GM18519 (cell line): ENCODE measurements at regions not wholly inside any gene's neighbourhood (a gene's known extent, or its start where the extent isn't known, plus 50 kb on each side); places are given as distances from the start of the nearest gene placed in this dataset.
A peak's percentile ranks its signal among the peaks of the same experiment; 100 is the strongest.
"Not testable (repeated sequence)": the region's sequence is repeated elsewhere in the genome, so short reads cannot be mapped to it uniquely, and the experiment has no call there.

Experiments used
- ATAC-seq: cut with Tn5 transposase; IDR thresholded peaks from one replicate; pipeline ENCODE4 v1.9.1; 2021; ENCODE audit warnings: mild to moderate bottlenecking, moderate library complexity; ENCODE audit not compliant: unreplicated experiment, low FRiP score

GRCh38 chrX:22748093-22748999, 251.4 kb upstream of the DDX53 start:
- ATAC-seq, result no peak

DNA sequence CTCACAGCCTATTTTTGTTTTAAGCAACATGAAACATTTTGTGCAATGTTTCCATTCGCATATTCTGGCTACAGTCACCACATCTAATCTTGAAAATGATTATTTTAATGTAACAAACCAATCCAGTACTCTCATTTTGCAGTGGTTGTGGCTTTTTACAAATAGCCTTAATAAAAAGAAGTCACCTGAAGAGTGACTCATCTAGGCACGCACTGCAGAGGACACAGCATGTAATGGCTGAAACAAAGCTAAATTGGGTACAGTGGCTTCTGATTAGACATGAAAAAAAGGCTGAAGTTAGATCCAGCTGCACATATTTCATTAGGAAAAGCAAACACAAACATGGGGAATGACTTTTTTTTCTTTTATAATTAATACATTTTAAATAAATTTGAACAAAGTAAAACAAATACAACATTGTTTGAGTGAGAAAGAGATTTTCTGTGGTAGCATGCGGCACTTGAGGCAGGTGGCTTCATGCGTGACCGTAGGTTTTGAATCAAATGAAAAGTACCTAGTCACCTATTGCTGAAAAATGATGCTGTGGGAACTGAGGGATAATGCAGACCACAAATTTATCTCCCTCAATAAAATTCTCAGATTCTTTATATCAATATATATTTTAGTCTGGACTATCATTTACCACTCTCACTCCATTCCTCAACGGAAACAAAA, 240.8 kb upstream of the DDX53 start:
- peak; percentile 93 for ATAC-seq

- no peak for ATAC-seq
These were observed 239.2 kb upstream of the DDX53 start for GRCh38 chrX:22760513-22761057.

DNA sequence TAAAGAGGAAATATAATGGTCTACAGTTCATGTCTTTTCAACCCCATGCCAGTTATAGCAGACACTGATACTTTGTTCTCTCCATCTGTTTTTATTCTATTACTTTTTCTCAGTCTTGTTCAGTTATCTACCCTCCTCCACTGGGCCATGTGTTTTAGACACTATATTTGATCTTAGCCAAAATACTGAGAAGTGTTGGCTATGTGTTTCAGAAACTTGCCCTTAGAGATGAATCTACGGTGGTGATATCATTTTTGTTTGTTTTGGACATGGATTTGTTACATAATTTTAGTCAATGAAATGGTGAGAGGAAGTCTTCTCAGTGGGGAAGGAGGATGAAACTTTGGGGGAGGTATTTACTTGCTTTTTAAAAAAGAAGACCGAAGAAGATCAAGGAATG, 211.5 kb upstream of the DDX53 start:
- ATAC-seq, result no peak

DNA sequence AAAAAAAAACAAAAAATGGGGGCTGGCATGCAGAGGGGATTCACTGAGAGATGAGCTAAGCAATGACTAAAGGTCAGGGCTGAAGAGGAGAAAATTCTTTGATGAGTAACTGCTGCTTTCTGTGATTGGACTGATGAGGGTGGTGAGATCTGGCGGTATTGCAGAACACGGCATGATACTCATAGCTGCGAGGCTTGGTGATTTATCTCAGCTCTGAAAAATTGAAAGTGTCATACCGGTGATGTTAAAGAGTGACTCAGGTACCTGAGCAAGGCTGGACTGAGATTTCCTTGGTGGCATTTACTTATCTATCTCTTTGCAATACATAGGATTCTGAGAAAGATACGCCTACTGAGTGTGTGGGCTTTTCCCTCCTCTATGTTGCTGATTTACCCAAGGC, 204.1 kb upstream of the DDX53 start:
- ATAC-seq, result no peak

DNA sequence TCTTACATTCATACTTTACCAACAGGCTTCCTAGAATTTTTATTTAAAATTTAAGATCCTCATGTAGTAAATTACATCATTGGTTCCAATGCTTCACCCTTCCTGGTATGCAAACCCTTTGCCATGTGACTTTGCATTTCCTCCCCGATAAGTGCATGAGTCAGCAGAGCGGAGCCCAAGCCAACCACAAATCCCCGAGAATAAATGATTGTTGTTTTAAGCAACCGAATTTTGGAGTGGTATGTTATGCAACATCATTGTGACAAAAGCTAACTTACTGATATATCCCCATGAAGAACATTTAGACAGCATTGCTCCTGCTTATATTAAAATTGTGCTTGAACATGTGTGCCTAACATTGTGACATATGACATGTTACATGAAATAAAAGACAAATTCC, 199.4 kb upstream of the DDX53 start:
- ATAC-seq, result no peak

DNA sequence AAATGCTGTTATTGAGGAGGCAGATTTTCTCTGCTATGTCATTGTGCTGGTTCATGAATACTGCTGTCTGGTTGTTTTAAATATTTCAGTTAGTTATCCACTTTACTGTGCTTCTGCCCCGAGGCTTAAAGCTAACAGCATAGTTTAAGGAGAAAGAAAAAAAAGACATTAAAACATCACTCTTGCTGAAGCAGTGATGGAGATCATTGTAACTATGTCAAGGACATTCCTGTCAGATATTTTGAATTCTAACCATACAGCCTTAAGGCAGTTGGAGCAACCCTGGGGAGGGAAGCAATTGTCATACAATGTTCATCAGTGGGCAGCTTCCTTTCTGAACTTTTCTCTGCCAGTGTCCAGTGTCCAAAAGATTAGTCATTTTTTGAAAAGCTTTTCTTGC, 199.0 kb upstream of the DDX53 start:
- no peak for ATAC-seq

DNA sequence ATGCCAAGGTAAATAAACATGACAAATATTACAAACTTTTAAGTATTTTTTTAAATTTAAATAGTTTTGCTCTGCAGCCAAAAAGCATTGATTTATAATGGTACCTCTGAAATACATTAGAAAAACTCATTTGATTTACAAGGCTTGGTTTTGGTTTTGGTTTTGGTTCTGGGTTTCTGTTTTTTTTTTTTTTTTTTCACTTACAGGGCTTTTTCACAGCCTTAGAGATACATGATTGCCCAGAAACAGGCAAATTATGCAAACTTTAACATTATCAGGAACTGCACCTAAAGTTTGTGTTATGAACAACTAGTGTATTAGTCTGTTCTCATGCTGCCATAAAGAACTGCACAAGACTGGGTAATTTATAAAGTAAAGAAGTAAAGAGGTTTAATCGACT, 196.4 kb upstream of the DDX53 start:
- no peak for ATAC-seq

- ATAC-seq, result no peak
These were observed 188.9 kb upstream of the DDX53 start for GRCh38 chrX:22810876-22811275.

GRCh38 chrX:22818061-22818460, 181.7 kb upstream of the DDX53 start:
- ATAC-seq, result no peak

DNA sequence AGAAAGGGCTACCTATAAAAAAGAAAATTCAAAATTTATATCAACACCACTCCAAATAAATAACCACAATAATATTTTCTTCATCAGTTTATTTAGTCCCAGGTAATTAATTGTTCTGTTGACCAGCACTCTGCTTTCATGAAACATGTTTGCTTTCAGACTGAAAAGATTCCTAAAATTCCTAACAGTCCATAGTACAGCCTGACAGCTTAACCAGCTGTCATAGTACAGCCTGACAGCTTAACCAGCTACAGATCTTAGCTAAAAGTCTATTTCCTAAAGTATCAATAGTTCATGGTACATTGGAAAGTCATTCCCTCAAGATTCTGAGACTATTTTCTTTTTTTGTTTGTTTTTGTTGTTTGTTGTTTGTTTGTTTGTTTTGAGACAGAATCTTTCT, 144.1 kb upstream of the DDX53 start:
- ATAC-seq, result no peak

DNA sequence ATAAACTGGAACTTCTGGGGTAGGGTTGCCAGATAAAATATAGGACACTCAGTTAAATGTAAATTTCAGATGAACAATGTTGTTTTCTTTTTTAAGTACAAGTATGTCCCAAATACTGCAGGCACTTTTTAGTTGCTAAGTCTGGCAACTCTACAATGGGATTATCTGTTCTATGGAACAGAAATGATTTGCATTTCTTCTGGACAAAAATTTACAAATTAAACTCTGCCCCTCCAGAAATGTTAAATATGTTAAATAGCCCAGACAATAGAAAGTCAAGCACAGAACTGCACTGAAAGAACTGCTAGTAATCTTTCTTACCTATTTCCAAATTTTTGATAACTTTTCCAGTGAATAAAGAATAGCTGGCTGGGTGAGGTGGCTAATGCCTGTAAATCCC, 140.1 kb upstream of the DDX53 start:
- ATAC-seq, result no peak

DNA sequence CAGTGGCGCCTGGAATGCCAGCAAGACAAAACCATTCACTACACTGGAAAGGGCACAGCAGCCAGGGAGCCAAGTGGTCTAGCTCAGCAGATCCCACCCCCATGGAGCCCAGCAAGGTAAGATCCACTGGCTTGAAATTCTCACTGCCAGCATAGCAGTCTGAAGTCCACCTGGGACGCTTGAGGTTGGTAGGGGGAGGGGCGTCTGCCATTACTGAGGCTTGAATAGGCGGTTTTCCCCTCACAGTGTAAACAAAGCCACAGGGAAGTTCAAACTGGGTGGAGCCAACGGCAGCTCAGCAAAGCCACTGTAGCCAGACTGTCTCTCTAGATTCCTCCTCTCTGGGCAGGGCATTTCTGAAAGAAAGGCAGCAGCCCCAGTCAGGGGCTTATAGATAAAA, 133.0 kb upstream of the DDX53 start:
- not testable (repeated sequence) for ATAC-seq

DNA sequence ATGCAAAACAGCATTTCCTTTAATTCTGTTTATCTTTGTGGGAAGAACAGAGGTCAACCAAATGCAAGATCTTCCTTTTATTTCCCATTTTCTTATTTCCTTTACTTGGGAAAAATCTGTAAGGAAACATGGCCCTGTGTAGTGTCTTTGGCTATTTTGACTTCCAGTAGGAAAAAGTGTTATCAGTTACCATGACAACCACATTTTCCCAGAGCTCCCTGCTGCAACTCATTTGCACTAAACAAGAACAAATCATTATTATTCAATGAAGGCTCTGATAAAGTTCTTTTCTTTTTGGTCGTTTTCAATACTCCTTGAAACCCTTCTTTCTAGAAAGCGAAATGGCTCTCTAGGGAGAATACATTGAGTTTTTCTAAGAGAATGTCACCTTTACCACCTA, 117.2 kb upstream of the DDX53 start:
- no peak for ATAC-seq

DNA sequence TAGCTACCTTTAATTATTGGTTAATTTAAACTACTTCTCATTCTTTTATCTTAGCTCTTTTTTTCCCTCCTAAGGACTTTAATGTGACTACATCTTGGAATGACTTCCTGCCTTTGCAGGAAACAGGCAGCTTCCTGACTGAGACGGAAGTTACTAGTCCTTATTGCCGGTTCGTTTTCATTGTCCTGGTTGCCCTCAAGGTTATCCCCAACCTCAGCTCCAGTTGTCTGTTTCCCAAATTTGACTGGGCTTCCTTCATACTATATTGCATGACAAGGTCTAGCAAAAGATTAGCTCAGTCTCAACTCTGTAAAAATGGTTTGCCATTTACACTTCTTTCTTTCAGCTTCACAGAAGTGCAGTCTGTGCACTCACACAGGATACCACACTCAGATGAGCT, 109.9 kb upstream of the DDX53 start:
- ATAC-seq, result no peak

- ATAC-seq, result no peak
These were observed 87.1 kb upstream of the DDX53 start for GRCh38 chrX:22912616-22913015.

- ATAC-seq, result no peak
These were observed 76.8 kb upstream of the DDX53 start for GRCh38 chrX:22922961-22923360.

GRCh38 chrX:22934640-22935039, 65.1 kb upstream of the DDX53 start:
- no peak for ATAC-seq

DNA sequence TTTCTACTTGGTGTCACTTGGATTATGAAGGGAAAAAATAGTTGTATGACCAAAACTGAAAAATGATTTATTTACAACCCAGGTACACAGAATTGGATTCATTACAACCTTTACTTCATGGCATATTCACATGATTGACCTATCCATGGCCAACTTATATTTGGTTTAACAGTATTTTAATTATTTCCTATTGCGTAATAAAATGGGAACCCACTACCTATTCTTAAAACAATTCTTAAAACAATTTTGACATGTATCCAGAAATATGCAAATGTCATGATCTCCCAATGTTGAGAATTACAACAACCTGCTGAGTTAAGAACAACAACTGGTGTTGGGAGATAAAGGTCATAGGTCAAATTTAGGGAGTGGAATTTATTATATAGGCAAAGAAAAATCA, 54.8 kb upstream of the DDX53 start:
- no peak for ATAC-seq
